ENCODE measurements at regions not wholly inside any gene's neighbourhood (a gene's known extent, or its start where the extent isn't known, plus 50 kb on each side); places are given as distances from the start of the nearest gene placed in this dataset.
"Not testable (repeated sequence)": the region's sequence is repeated elsewhere in the genome, so short reads cannot be mapped to it uniquely, and the experiment has no call there.

DNA sequence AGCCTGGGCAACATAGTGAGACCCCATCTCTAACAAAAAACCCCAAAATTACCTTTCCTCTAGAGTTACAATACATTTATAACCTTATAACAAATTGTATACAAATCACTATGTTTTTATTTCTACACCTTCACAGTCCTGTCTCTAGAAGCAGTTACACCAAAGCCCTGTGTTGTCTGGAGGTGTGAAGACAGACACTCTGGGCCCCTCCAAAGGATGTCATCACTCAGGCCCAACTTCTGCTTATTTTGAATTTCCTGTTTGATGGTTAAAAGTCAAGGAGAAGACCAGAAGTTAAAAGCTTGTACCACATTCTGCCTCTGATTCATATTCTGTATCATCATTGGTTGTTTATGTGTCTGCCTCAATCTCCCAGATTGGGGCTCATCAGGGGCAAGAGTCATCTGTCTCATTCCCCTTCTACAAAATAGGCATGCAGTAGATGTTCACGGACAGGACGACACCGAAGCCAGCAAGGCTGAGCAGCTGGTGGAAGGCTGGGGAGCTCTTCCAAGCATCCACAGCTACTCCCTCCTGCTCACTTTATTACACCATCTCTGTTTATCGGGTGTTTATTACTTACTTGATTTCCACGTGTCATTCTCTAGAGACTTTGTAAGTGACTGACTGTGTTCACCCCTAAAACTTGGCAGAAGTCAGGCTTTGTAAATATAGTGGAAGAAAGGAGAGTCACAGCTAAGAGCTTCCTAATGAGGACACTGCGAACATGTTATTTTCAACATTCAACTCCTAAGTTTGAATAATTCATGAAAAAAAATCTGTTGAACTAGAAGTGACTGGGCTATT, 136.8 kb upstream of the ANKRD28 start:
- Histone ChIP-seq H3K9ac (ENCODE audit: low read depth, low read length) (no peak overlapping the region), H3K9me3 (ENCODE audit: control insufficient read depth, insufficient read depth, low read length) (no peaks in the 10 kb centered on the region), H3K27me3 (ENCODE audit: control insufficient read depth, insufficient read depth, low read length) (no peaks in the 10 kb centered on the region), H3K4me1 (ENCODE audit: control insufficient read depth, insufficient read depth, low read length) (no peaks in the 10 kb centered on the region), H3K36me3 (ENCODE audit: control insufficient read depth, insufficient read depth, low read length) (no peaks in the 10 kb centered on the region), H3K4me3 (ENCODE audit: low read depth, low read length) (no peak overlapping the region)

DNA sequence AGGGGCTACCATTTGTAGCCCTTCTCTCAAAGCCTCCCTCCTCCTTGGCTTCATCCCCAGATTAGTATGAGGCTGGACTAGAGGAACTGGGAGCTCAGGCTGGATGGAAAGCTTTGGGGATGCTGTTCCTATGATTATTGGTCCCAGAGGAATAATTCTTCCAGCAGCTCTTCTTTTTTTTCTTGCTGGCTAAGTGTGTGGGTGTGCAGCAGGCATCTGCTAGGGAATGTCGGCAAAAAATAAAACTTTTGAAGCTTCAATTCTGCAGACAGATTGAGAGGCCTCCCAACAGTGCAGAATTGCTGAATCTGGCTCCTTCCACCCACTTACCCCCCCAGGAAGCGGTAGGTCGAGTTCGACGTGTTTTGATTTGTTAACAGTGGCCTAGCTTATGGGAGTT, 138.5 kb upstream of the ANKRD28 start:
- no peak overlapping the region for H3K4me3 ChIP-seq (ENCODE audit: low read depth, low read length)
- no peaks in the 10 kb centered on the region for H3K4me1 ChIP-seq (ENCODE audit: control insufficient read depth, insufficient read depth, low read length)
- no peaks in the 10 kb centered on the region for H3K36me3 ChIP-seq (ENCODE audit: control insufficient read depth, insufficient read depth, low read length)
- no peaks in the 10 kb centered on the region for H3K27me3 ChIP-seq (ENCODE audit: control insufficient read depth, insufficient read depth, low read length)
- no peak overlapping the region for H3K9ac ChIP-seq (ENCODE audit: low read depth, low read length)
- H3K9me3 ChIP-seq (ENCODE audit: control insufficient read depth, insufficient read depth, low read length): no peaks in the 10 kb centered on the region

DNA sequence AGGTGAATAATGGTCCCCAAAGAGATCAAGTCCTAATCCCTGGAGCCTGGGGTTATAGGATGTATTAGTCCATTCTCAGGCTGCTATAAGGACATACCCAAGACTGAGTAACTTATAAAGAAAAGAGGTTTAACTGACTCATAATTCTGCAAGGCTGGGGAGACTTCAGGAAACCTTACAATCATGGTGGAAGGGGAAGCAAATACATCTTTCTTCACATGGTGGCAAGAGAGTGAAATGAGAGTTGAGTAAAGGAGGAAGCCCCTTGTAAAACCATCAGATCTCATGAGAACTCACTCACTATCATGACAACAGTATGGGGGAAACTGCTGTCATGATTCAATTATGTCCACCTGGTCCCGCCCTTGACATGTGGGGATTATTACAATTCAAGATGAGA, 142.9 kb upstream of the ANKRD28 start:
- no peak overlapping the region for H3K9ac ChIP-seq (ENCODE audit: low read depth, low read length)
- H3K4me1 ChIP-seq (ENCODE audit: control insufficient read depth, insufficient read depth, low read length): no peaks in the 10 kb centered on the region
- no peaks in the 10 kb centered on the region for H3K27me3 ChIP-seq (ENCODE audit: control insufficient read depth, insufficient read depth, low read length)
- no peaks in the 10 kb centered on the region for H3K36me3 ChIP-seq (ENCODE audit: control insufficient read depth, insufficient read depth, low read length)
- H3K4me3 ChIP-seq (ENCODE audit: low read depth, low read length): no peak overlapping the region
- H3K9me3 ChIP-seq (ENCODE audit: control insufficient read depth, insufficient read depth, low read length): no peaks in the 10 kb centered on the region

DNA sequence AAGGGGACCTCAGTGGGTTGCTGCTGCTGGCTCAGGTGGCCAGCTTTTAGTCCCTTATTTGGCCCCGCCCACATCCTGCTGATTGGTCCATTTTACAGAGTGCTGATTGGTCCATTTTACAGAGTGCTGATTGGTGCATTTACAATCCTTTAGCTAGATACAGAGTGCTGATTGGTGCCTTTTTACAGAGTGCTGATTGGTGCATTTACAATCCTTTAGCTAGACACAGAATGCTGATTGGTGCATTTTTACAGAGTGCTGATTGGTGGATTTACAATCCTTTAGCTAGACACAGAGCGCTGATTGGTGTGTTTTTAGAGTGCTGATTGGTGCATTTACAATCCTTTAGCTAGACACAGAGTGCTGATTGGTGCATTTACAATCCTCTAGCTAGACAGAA, 143.7 kb upstream of the ANKRD28 start:
- not testable (repeated sequence) for H3K36me3 ChIP-seq (ENCODE audit: control insufficient read depth, insufficient read depth, low read length); H3K4me3 ChIP-seq (ENCODE audit: low read depth, low read length); H3K9ac ChIP-seq (ENCODE audit: low read depth, low read length); H3K4me1 ChIP-seq (ENCODE audit: control insufficient read depth, insufficient read depth, low read length); H3K27me3 ChIP-seq (ENCODE audit: control insufficient read depth, insufficient read depth, low read length); H3K9me3 ChIP-seq (ENCODE audit: control insufficient read depth, insufficient read depth, low read length)

DNA sequence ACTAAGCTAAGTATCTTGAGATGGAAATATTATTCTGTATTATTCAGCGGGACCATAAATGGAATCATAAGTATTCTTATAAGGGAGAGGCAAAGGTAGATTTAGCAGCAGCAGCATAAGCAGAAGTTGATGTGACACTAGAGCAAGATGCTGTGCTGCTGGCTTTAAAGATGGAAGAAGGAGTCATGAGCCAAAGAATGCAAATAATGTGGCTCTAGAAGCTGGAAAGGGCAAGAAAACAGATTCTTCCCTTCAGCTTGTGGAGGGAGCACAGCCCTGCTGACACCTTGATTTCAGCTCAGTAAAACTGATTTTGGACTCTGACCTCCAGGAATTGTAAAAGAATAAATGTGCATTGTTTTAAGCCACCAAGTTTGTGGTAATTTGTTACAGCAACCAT, 144.2 kb upstream of the ANKRD28 start:
- Histone ChIP-seq H3K9me3 (ENCODE audit: control insufficient read depth, insufficient read depth, low read length) (no peaks in the 10 kb centered on the region), H3K27me3 (ENCODE audit: control insufficient read depth, insufficient read depth, low read length) (no peaks in the 10 kb centered on the region), H3K4me1 (ENCODE audit: control insufficient read depth, insufficient read depth, low read length) (no peaks in the 10 kb centered on the region), H3K4me3 (ENCODE audit: low read depth, low read length) (no peak overlapping the region), H3K9ac (ENCODE audit: low read depth, low read length) (no peak overlapping the region), H3K36me3 (ENCODE audit: control insufficient read depth, insufficient read depth, low read length) (no peaks in the 10 kb centered on the region)

DNA sequence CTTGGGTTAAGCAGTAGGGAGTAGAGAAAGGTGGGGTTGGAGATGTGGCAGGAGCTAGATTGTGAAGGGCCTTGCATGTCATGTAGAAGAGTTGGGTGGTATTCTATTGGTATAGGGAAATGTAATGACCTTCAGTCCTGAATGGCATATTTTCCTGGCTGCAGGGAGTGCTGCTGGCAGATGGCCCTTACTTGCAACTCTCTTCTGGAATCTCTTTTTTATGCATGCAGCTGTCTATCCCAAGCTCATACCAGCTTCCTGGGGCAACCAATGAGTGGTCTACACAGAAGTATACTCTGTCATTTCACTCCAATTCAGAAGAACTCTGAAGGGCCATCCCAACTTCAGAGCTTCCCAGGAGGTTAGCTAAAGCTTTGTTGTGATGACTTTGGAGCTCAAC, 144.7 kb upstream of the ANKRD28 start:
- no peaks in the 10 kb centered on the region for H3K9me3 ChIP-seq (ENCODE audit: control insufficient read depth, insufficient read depth, low read length)
- no peak overlapping the region for H3K9ac ChIP-seq (ENCODE audit: low read depth, low read length)
- no peaks in the 10 kb centered on the region for H3K36me3 ChIP-seq (ENCODE audit: control insufficient read depth, insufficient read depth, low read length)
- H3K4me1 ChIP-seq (ENCODE audit: control insufficient read depth, insufficient read depth, low read length): no peaks in the 10 kb centered on the region
- no peaks in the 10 kb centered on the region for H3K27me3 ChIP-seq (ENCODE audit: control insufficient read depth, insufficient read depth, low read length)
- H3K4me3 ChIP-seq (ENCODE audit: low read depth, low read length): no peak overlapping the region

DNA sequence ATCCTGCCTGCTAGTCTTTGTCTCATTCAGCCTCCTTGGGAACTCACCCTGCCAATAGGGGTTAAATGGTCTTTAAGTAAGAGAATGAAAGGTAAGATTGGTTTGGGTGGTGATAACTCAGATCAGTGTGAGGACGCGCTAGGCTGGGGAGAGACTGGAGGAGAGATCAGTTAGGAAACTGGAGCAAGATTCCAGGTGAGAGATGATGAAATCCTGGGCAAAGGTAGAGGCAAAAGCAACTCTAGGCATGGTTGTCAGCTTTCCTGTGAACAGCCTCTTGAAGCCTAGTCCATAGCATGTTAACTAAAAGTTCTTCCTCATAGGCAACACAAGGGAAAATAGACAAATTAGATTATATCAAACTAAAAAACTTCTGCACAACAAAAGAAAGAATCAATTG, 145.2 kb upstream of the ANKRD28 start:
- H3K36me3 ChIP-seq (ENCODE audit: control insufficient read depth, insufficient read depth, low read length): no peaks in the 10 kb centered on the region
- H3K9ac ChIP-seq (ENCODE audit: low read depth, low read length): no peak overlapping the region

DNA sequence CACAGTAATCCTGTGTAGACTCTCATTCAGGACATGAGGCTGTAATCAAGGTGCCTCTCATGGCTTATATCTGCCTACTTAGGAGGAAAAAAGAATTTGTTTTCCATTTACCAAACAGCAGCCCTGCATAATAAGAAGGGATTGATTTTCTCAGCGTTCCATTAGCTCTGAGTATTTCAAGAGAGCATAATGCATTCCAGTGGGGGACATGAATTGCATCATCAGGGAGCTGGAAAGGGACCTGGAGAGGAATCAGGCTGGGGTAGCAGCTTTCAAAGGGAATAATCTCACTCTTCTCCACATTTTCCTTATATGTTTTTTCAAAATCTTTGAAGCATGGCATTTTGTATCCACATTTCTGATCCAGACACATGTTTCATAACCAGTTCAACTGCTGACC, 150.6 kb upstream of the ANKRD28 start:
- Histone ChIP-seq H3K9ac (ENCODE audit: low read depth, low read length) (no peak overlapping the region), H3K4me1 (ENCODE audit: control insufficient read depth, insufficient read depth, low read length) (no peaks in the 10 kb centered on the region), H3K36me3 (ENCODE audit: control insufficient read depth, insufficient read depth, low read length) (no peaks in the 10 kb centered on the region), H3K4me3 (ENCODE audit: low read depth, low read length) (no peak overlapping the region), H3K9me3 (ENCODE audit: control insufficient read depth, insufficient read depth, low read length) (no peaks in the 10 kb centered on the region), H3K27me3 (ENCODE audit: control insufficient read depth, insufficient read depth, low read length) (no peaks in the 10 kb centered on the region)

More for the DNA sequence above, 145.2 kb upstream of the ANKRD28 start:
- no peaks in the 10 kb centered on the region for H3K27me3 ChIP-seq (ENCODE audit: control insufficient read depth, insufficient read depth, low read length)
- no peaks in the 10 kb centered on the region for H3K9me3 ChIP-seq (ENCODE audit: control insufficient read depth, insufficient read depth, low read length)
- H3K4me3 ChIP-seq (ENCODE audit: low read depth, low read length): no peak overlapping the region
- no peaks in the 10 kb centered on the region for H3K4me1 ChIP-seq (ENCODE audit: control insufficient read depth, insufficient read depth, low read length)

DNA sequence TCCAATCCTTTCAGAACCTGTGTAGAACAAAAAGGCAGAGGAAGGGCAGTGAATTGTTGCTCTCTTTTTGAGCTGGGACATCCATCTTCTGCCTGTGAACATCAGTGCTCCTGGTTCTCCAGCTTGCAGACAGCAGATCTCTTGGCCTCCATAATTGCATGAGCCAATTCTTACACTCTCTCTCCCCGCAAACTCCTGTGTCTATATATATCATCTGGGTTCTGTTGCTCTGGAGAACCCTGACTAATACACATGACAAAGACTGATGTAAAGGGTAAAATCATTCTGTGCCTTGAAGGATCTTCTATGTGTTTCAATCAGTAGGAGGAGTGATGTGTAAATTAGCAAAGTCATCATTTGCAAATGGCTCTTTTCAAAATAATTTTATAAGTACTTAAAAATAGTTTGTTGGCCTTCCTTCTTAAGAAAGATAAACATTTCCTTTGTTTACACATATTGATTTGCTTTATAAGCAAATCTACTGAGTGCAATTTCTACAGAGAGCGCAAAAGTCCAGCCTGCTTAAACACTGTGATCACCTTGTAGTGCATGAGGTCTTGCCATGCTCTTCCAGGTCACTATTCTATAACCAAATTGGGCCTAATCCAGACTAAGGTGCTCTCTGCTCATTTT, 154.9 kb upstream of the ANKRD28 start:
- Histone ChIP-seq H3K4me1 (ENCODE audit: control insufficient read depth, insufficient read depth, low read length) (no peaks in the 10 kb centered on the region), H3K4me3 (ENCODE audit: low read depth, low read length) (no peak overlapping the region), H3K9ac (ENCODE audit: low read depth, low read length) (no peak overlapping the region), H3K36me3 (ENCODE audit: control insufficient read depth, insufficient read depth, low read length) (no peaks in the 10 kb centered on the region), H3K27me3 (ENCODE audit: control insufficient read depth, insufficient read depth, low read length) (no peaks in the 10 kb centered on the region), H3K9me3 (ENCODE audit: control insufficient read depth, insufficient read depth, low read length) (no peaks in the 10 kb centered on the region)

DNA sequence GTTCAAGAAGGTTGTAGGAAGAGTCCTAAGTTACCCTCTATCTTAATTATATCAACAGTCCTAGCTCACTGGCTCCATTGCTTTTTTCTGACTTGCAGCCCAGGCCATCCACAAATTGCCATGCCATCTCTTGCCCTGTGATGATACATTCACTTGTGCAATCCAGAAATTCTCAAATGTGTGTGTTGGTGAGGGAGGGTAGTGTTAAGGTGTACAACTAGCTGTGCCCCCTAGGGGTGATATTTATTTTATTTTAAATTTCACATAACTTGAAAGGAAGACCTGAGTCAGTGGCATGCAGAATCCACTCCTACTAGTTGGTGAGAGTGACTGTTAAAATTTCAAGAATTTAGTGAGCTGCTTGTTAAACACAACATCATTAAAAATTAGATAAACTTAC, 156.1 kb upstream of the ANKRD28 start:
- Histone ChIP-seq H3K4me1 (ENCODE audit: control insufficient read depth, insufficient read depth, low read length) (no peaks in the 10 kb centered on the region), H3K9me3 (ENCODE audit: control insufficient read depth, insufficient read depth, low read length) (no peaks in the 10 kb centered on the region), H3K36me3 (ENCODE audit: control insufficient read depth, insufficient read depth, low read length) (no peaks in the 10 kb centered on the region), H3K27me3 (ENCODE audit: control insufficient read depth, insufficient read depth, low read length) (no peaks in the 10 kb centered on the region), H3K4me3 (ENCODE audit: low read depth, low read length) (no peak overlapping the region), H3K9ac (ENCODE audit: low read depth, low read length) (no peak overlapping the region)

DNA sequence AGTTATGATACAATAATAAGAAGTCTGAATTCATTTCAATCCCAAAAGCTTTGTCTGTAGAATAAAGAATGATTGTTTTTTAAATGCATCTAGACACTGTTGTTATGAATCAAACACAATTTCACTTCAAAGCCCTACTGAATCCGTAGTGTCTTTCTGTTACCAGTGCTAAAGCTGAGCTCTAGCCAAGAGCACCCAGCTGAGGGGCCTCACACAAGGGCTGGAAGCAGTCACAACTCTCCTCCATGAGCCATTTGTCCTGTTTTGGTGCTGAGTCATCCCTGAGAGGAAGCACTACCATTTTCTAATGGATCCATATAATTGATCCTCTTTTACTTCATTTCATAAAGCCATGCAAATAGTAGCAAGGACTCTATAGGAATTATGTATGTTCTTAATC, 158.2 kb upstream of the ANKRD28 start:
- no peaks in the 10 kb centered on the region for H3K4me1 ChIP-seq (ENCODE audit: control insufficient read depth, insufficient read depth, low read length)
- H3K27me3 ChIP-seq (ENCODE audit: control insufficient read depth, insufficient read depth, low read length): no peaks in the 10 kb centered on the region
- no peaks in the 10 kb centered on the region for H3K36me3 ChIP-seq (ENCODE audit: control insufficient read depth, insufficient read depth, low read length)
- H3K9me3 ChIP-seq (ENCODE audit: control insufficient read depth, insufficient read depth, low read length): no peaks in the 10 kb centered on the region
- H3K4me3 ChIP-seq (ENCODE audit: low read depth, low read length): no peak overlapping the region
- no peak overlapping the region for H3K9ac ChIP-seq (ENCODE audit: low read depth, low read length)

DNA sequence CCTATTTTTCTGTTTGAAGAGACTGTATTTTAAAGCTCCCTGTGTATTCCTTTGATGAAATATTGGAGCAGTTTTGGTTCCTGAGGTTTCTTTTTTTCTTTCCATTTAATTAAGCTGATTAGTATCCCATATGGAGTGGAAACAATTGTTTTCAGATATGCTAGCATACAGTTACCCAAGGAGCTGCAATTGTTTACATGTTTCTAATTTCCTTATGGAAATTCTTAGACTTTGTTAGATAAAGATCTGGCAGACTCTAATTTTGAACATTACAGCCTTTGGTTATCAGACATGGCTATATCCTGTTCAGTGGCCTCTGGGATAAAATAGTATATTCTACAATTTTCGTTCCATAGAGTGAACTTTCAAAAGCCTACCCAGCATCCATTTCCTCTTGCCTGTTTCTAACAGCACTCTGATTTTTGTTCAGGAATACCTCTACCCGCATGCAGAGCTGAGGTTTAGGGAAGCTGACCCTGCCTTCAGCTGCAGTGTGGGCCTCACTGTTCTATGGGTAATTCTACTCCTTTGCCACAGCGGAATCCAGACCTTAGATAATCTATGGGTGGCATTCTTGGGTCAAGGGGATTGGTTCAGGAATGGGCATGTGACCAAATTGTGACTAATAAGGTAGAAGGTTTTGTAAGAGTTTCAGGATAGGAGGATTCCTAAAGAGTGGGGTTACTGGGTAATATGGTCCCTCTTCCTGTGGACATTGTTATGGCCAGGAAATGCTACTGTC, 161.1 kb upstream of the ANKRD28 start:
- no peak overlapping the region for H3K9ac ChIP-seq (ENCODE audit: low read depth, low read length)
- H3K36me3 ChIP-seq (ENCODE audit: control insufficient read depth, insufficient read depth, low read length): no peaks in the 10 kb centered on the region
- H3K4me3 ChIP-seq (ENCODE audit: low read depth, low read length): no peak overlapping the region
- no peaks in the 10 kb centered on the region for H3K27me3 ChIP-seq (ENCODE audit: control insufficient read depth, insufficient read depth, low read length)
- H3K4me1 ChIP-seq (ENCODE audit: control insufficient read depth, insufficient read depth, low read length): no peaks in the 10 kb centered on the region
- no peaks in the 10 kb centered on the region for H3K9me3 ChIP-seq (ENCODE audit: control insufficient read depth, insufficient read depth, low read length)
